Neutrophil (primary cell): ENCODE measurements at regions not wholly inside any gene's neighbourhood (a gene's known extent, or its start where the extent isn't known, plus 50 kb on each side); places are given as distances from the start of the nearest gene placed in this dataset.

ENCODE experiments used
- H3K27ac ChIP-seq: fragments of 200-600 bp; sonication (generic); 2 replicates; pipeline ENCODE4 v1.5.1; 2016; ENCODE audit warnings: mild to moderate bottlenecking, moderate library complexity
- H3K27me3 ChIP-seq: fragments of 200-600 bp; sonication (generic); 2 replicates; pipeline ENCODE4 v1.6.0; 2016; ENCODE audit warnings: mild to moderate bottlenecking
- H3K36me3 ChIP-seq: fragments of 200-600 bp; sonication (generic); 2 replicates; pipeline ENCODE4 v1.5.1; 2017
- H3K4me1 ChIP-seq, 2 experiments: fragments of 200-600 bp in 1 of 2; sonication (generic) in 1 of 2; 1 replicate in 1 of 2; 2 replicates in 1 of 2; pipeline versions ENCODE4 v1.5.1 to v1.6.1; 2013 to 2016; ENCODE audit warnings: low read depth in 1 of 2, low read length in 1 of 2, mild to moderate bottlenecking in 1 of 2, moderate library complexity in 1 of 2; ENCODE audit not compliant: control insufficient read depth in 1 of 2, insufficient read depth in 1 of 2
- H3K4me3 ChIP-seq, 2 experiments: fragments of 200-600 bp in 1 of 2; sonication (generic) in 1 of 2; 1 replicate in 1 of 2; 2 replicates in 1 of 2; pipeline ENCODE4 v1.5.1; 2013 to 2016; ENCODE audit warnings: low read depth in 1 of 2, low read length in 1 of 2, mild to moderate bottlenecking in 1 of 2, moderate library complexity in 1 of 2
- H3K9me3 ChIP-seq: fragments of 200-600 bp; sonication (generic); 2 replicates; pipeline ENCODE4 v1.5.1; 2016
- CTCF ChIP-seq: fragments of 200-600 bp; sonication (generic); IDR thresholded peaks from 2 replicates; pipeline ENCODE4 v1.5.1; 2016; ENCODE audit warnings: antibody characterized with exemption

- Histone ChIP-seq H3K4me3 (no peak overlapping the region), H3K9me3 (no peaks in the 10 kb centered on the region), H3K36me3 (no peaks in the 10 kb centered on the region), H3K27me3 (no peaks in the 10 kb centered on the region), H3K27ac (no peak overlapping the region), H3K4me1 (no peaks in the 10 kb centered on the region)
- TF ChIP-seq CTCF, result no peak
These were observed 308.9 kb upstream of the LRRTM4 start for GRCh38 chr2:77831060-77831459.

- Histone ChIP-seq H3K4me3 (no peak overlapping the region), H3K9me3 (no peaks in the 10 kb centered on the region), H3K4me1 (no peaks in the 10 kb centered on the region), H3K27me3 (no peaks in the 10 kb centered on the region), H3K27ac (no peak overlapping the region), H3K36me3 (no peaks in the 10 kb centered on the region)
- no peak for TF ChIP-seq CTCF
These were observed 309.3 kb upstream of the LRRTM4 start for GRCh38 chr2:77831471-77831870.

DNA sequence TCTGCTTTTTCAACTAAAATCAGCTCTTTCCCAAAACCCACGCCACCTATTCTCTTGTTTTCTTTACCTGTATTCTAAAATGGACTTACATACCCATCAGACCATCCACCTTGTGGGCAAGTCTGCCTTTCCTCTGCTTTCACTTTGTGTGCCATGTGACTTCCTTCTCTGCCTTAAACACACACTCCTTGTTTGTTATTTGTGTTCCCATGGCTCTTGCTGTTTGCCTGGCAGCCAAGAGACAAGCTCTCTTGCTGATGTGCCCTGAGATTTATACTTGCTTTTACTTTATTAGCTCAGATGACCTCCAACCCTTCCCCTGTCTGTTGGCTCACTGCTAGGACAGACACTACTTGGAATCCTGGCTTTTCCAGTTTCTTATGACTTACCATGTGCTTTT is 309.7 kb upstream of the LRRTM4 start:
- no peaks in the 10 kb centered on the region for H3K36me3 ChIP-seq
- no peaks in the 10 kb centered on the region for H3K27me3 ChIP-seq
- no peaks in the 10 kb centered on the region for H3K9me3 ChIP-seq
- no peak for TF ChIP-seq CTCF
- no peaks in the 10 kb centered on the region for H3K4me1 ChIP-seq
- H3K27ac ChIP-seq, result no peak overlapping the region
- no peak overlapping the region for H3K4me3 ChIP-seq

DNA sequence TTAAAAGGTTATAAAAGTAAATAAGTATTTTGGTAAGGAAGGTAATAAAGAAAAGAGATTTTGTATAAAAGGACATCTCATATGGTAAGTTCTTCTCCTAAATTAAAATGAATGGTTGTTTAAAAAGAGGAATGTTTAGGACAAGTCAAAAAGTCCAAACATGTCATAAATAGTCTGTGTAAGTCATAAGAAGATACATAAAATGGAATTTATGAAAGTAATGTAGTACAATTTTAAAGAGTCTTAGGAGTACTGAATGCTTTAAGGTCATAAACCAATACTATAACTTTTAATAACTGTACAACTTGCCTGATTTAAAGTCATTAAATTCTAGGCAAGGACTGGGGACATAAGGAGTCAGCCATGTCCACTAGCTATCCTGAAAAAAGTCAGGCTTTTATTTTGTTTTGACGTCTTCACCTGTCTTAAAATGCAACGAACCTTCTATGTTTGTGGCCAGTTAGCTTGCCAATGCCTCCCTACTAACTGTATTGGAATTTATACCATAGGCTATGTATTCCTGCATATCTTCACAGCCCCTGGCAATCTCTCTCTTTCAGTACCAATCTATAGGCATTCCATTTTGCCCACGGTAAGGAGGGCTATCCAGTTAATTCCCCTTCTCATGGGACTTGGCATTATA is 312.3 kb upstream of the LRRTM4 start:
- no peaks in the 10 kb centered on the region for H3K9me3 ChIP-seq
- TF ChIP-seq CTCF, result no peak

DNA sequence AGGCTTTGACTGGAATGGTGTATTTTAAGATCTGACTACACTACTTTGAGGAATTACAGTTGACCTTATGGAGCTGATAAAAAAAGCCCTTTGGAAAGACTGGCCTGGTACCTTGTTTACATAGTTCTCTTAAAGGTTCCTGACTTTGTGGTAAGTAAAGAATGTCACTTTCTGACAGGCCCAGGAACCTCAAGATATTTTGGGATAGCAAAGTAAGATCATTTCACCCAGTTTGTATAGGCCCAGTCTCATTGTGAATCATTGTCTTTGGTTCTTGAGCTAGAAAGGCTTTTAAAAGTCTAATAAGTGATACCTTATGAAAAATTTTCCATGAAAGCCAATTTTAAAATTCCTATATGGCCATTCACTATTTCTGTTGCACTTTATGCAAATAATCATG is 316.3 kb upstream of the LRRTM4 start:
- H3K4me3 ChIP-seq, result no peak overlapping the region
- H3K4me1 ChIP-seq, result no peaks in the 10 kb centered on the region
- H3K36me3 ChIP-seq, result no peaks in the 10 kb centered on the region
- no peak overlapping the region for H3K27ac ChIP-seq
- TF ChIP-seq CTCF, result no peak
- H3K9me3 ChIP-seq, result no peaks in the 10 kb centered on the region
- no peaks in the 10 kb centered on the region for H3K27me3 ChIP-seq

More for the DNA sequence above, 312.3 kb upstream of the LRRTM4 start:
- no peak overlapping the region for H3K4me3 ChIP-seq
- H3K4me1 ChIP-seq, result no peaks in the 10 kb centered on the region
- no peaks in the 10 kb centered on the region for H3K36me3 ChIP-seq
- no peak overlapping the region for H3K27ac ChIP-seq
- H3K27me3 ChIP-seq, result no peaks in the 10 kb centered on the region

DNA sequence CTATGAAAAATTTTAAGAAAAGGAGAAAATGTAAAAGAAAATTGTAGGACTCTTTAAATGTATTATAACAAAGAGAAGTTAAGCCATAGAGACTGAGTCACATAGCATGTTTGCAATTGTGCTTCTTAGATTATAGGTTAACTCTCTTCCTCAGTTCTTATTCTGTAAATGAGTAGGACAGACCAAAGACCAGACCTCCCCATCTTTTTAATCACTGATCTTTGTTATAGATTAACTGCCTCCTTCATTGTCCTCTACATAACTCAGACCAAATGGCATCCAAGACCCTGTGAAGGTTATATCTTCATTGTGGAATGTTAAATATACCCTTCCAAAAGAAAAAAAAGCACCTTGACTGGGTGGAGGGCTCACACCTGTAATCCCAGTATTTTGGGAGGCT is 316.9 kb upstream of the LRRTM4 start:
- no peak for TF ChIP-seq CTCF
- Histone ChIP-seq H3K4me3 (no peak overlapping the region), H3K27ac (no peak overlapping the region), H3K27me3 (no peaks in the 10 kb centered on the region), H3K4me1 (no peaks in the 10 kb centered on the region), H3K36me3 (no peaks in the 10 kb centered on the region), H3K9me3 (no peaks in the 10 kb centered on the region)
